H9 (cell line): ENCODE measurements at regions not wholly inside any gene's neighbourhood (a gene's known extent, or its start where the extent isn't known, plus 50 kb on each side); places are given as distances from the start of the nearest gene placed in this dataset.

Experiments
- DNase-seq: peaks from one replicate; pipeline ENCODE4 v3.0.0-alpha.2; 2017
- H2AFZ ChIP-seq: one replicate; pipeline ENCODE4 v1.6.1; 2013; ENCODE audit warnings: mild to moderate bottlenecking, low read length, control low read depth, moderate library complexity
- H2AK5ac ChIP-seq: 2 replicates; pipeline ENCODE4 v1.6.1; 2013; ENCODE audit warnings: low read length, control low read depth, mixed read lengths; ENCODE audit not compliant: insufficient read length
- H2BK120ac ChIP-seq: one replicate; pipeline ENCODE4 v1.6.1; 2013; ENCODE audit warnings: low read depth, mild to moderate bottlenecking, low read length, control low read depth, inconsistent platforms; ENCODE audit not compliant: poor library complexity, severe bottlenecking
- H2BK12ac ChIP-seq: 2 replicates; pipeline ENCODE4 v1.6.1; 2013; ENCODE audit warnings: low read length, control low read depth, mixed read lengths, low read depth; ENCODE audit not compliant: insufficient read length
- H2BK15ac ChIP-seq: 2 replicates; pipeline ENCODE4 v1.6.1; 2013; ENCODE audit warnings: low read depth, low read length, control low read depth
- H2BK20ac ChIP-seq: one replicate; pipeline ENCODE4 v1.6.1; 2013; ENCODE audit warnings: low read depth, mild to moderate bottlenecking, low read length, control low read depth, inconsistent platforms; ENCODE audit not compliant: poor library complexity, severe bottlenecking
- H2BK5ac ChIP-seq: 2 replicates; pipeline ENCODE4 v1.6.1; 2013; ENCODE audit warnings: low read length, control low read depth, mixed read lengths; ENCODE audit not compliant: insufficient read length
- H3K14ac ChIP-seq: 2 replicates; pipeline ENCODE4 v1.6.1; 2013; ENCODE audit warnings: low read length, control low read depth; ENCODE audit not compliant: insufficient read depth
- H3K18ac ChIP-seq: 2 replicates; pipeline ENCODE4 v1.6.1; 2013; ENCODE audit warnings: low read depth, mild to moderate bottlenecking, mixed read lengths, low read length, control low read depth; ENCODE audit not compliant: insufficient read length
- H3K23ac ChIP-seq: 2 replicates; pipeline ENCODE4 v1.6.1; 2013; ENCODE audit warnings: low read length, control low read depth, mixed read lengths, low read depth; ENCODE audit not compliant: insufficient read length
- H3K23me2 ChIP-seq: 2 replicates; pipeline ENCODE4 v1.6.1; 2013; ENCODE audit warnings: low read depth, mild to moderate bottlenecking, mixed read lengths, low read length, control low read depth; ENCODE audit not compliant: insufficient read length, poor library complexity, severe bottlenecking
- H3K27ac ChIP-seq: 2 replicates; pipeline ENCODE4 v1.5.1; 2013; ENCODE audit warnings: low read length, control low read depth, mixed read lengths, low read depth; ENCODE audit not compliant: insufficient read length
- H3K27me3 ChIP-seq: 2 replicates; pipeline ENCODE4 v1.6.1; 2013; ENCODE audit warnings: low read length, control low read depth, inconsistent platforms; ENCODE audit not compliant: insufficient read depth
- H3K4ac ChIP-seq: 2 replicates; pipeline ENCODE4 v1.6.1; 2013; ENCODE audit warnings: low read depth, mild to moderate bottlenecking, control low read depth, inconsistent platforms, low read length, moderate library complexity
- H3K4me1 ChIP-seq: 2 replicates; pipeline ENCODE4 v1.6.1; 2013; ENCODE audit warnings: low read length, control low read depth, inconsistent platforms; ENCODE audit not compliant: insufficient read depth
- H3K4me2 ChIP-seq: 2 replicates; pipeline ENCODE4 v1.6.1; 2013; ENCODE audit warnings: low read length, control low read depth, mixed read lengths; ENCODE audit not compliant: insufficient read length, insufficient read depth
- H3K56ac ChIP-seq: 2 replicates; pipeline ENCODE4 v1.6.1; 2013; ENCODE audit warnings: low read depth, mild to moderate bottlenecking, mixed read lengths, low read length, control low read depth; ENCODE audit not compliant: insufficient read length
- H3K79me1 ChIP-seq: 2 replicates; pipeline ENCODE4 v1.6.1; 2013; ENCODE audit warnings: low read depth, mild to moderate bottlenecking, moderate library complexity, low read length, control low read depth, inconsistent platforms; ENCODE audit not compliant: insufficient read depth, poor library complexity, severe bottlenecking
- H3K79me2 ChIP-seq: 2 replicates; pipeline ENCODE4 v1.6.1; 2013; ENCODE audit warnings: low read length, control low read depth, inconsistent platforms; ENCODE audit not compliant: insufficient read depth
- H3K9ac ChIP-seq: 2 replicates; pipeline ENCODE4 v1.6.1; 2013; ENCODE audit warnings: low read length, control low read depth, mixed read lengths; ENCODE audit not compliant: insufficient read length; ENCODE audit errors: extremely low read depth
- H3K9me3 ChIP-seq: one replicate; pipeline ENCODE4 v1.6.1; 2013; ENCODE audit warnings: low read depth, low read length, inconsistent platforms; ENCODE audit not compliant: control insufficient read depth
- H3T11ph ChIP-seq: one replicate; pipeline ENCODE4 v1.6.1; 2013; ENCODE audit warnings: mild to moderate bottlenecking, low read length, control low read depth, inconsistent platforms
- H4K20me1 ChIP-seq: one replicate; pipeline ENCODE4 v1.6.1; 2013; ENCODE audit not compliant: control insufficient read depth, insufficient read length, insufficient read depth
- H4K5ac ChIP-seq: 2 replicates; pipeline ENCODE4 v1.6.1; 2013; ENCODE audit warnings: low read depth, mild to moderate bottlenecking, mixed read lengths, low read length, control low read depth; ENCODE audit not compliant: insufficient read length
- H4K8ac ChIP-seq: replicated peaks from 2 replicates; pipeline ENCODE4 v1.6.1; 2013; ENCODE audit warnings: low read length, control low read depth, mixed read lengths, low read depth; ENCODE audit not compliant: insufficient read length
- H4K91ac ChIP-seq: 2 replicates; pipeline ENCODE4 v1.6.1; 2013; ENCODE audit warnings: low read depth, mild to moderate bottlenecking, moderate library complexity, mixed read lengths, low read length, control low read depth; ENCODE audit not compliant: insufficient read length
- H3K27ac Mint-ChIP-seq, 3 experiments: 2 replicates in 2 of 3; 3 replicates in 1 of 3; pipeline ENCODE4 v1.8.0; 2020 to 2021; ENCODE audit warnings: mixed read lengths in 3 of 3, mild to moderate bottlenecking in 1 of 3, moderate library complexity in 1 of 3
- H3K27me3 Mint-ChIP-seq: 2 replicates; pipeline ENCODE4 v1.8.0; 2021; ENCODE audit warnings: low read depth, mild to moderate bottlenecking, moderate library complexity, mixed read lengths
- H3K36me3 Mint-ChIP-seq, 3 experiments: 2 replicates in 2 of 3; 3 replicates in 1 of 3; pipeline ENCODE4 v1.8.0; 2020 to 2021; ENCODE audit warnings: low read depth in 3 of 3, mixed read lengths in 3 of 3; ENCODE audit not compliant: insufficient read depth in 1 of 3
- H3K4me1 Mint-ChIP-seq, 2 experiments: 2 replicates each; pipeline ENCODE4 v1.8.0; 2020; ENCODE audit warnings: mixed read lengths in 2 of 2
- H3K4me3 Mint-ChIP-seq, 2 experiments: 2 replicates in 1 of 2; 3 replicates in 1 of 2; pipeline ENCODE4 v1.8.0; 2020 to 2021; ENCODE audit warnings: mild to moderate bottlenecking in 2 of 2, mixed read lengths in 2 of 2, moderate library complexity in 1 of 2
- H3K9me3 Mint-ChIP-seq, 2 experiments: 2 replicates in 1 of 2; 3 replicates in 1 of 2; pipeline ENCODE4 v1.8.0; 2020; ENCODE audit warnings: mild to moderate bottlenecking in 2 of 2, mixed read lengths in 2 of 2, moderate library complexity in 1 of 2
- WGBS: extraction: QIAGEN DNeasy Blood & Tissue Kit; methylation state at CpG from one replicate; pipeline ENCODE4 v1.1.7; 2013; ENCODE audit warnings: missing lambda C conversion rate, low lambda C conversion rate, mixed read lengths; ENCODE audit not compliant: insufficient read length; ENCODE audit errors: extremely low coverage; 5-methylcytosine and 5-hydroxymethylcytosine counted together
- TF ChIP-seq, protein P1 (sequence below): fragments of 200-600 bp; sonication (generic); conservative IDR thresholded peaks from 3 replicates; pipeline ENCODE4 v1.8.0; 2021; ENCODE audit warnings: antibody characterized with exemption, mild to moderate bottlenecking

DNA sequence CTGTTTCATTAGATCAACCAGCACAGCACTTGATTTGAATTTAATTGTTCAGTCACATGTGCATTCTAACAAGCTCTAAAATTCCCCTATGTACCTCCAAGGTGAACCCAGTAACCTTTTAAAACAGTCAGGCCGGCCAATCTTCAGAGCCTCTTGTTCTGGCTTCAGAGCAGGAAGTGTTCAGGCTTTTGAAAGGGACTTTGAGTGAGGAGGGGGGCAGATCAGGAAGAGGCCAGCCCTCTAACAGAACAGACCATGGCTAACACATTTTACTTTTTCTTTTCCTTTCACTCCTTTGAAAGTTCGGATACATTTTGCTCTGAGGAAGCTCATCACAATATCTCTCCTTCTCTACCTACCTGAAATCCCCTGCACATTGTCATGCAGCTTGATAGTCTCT, 390.3 kb downstream of the TBC1D4 start:
- no peak overlapping the region for H4K5ac ChIP-seq
- H3K23ac ChIP-seq = no peak overlapping the region
- H3K23me2 ChIP-seq = no peaks in the 10 kb centered on the region
- H2AK5ac ChIP-seq = no peak overlapping the region
- TF ChIP-seq, protein P1, sequence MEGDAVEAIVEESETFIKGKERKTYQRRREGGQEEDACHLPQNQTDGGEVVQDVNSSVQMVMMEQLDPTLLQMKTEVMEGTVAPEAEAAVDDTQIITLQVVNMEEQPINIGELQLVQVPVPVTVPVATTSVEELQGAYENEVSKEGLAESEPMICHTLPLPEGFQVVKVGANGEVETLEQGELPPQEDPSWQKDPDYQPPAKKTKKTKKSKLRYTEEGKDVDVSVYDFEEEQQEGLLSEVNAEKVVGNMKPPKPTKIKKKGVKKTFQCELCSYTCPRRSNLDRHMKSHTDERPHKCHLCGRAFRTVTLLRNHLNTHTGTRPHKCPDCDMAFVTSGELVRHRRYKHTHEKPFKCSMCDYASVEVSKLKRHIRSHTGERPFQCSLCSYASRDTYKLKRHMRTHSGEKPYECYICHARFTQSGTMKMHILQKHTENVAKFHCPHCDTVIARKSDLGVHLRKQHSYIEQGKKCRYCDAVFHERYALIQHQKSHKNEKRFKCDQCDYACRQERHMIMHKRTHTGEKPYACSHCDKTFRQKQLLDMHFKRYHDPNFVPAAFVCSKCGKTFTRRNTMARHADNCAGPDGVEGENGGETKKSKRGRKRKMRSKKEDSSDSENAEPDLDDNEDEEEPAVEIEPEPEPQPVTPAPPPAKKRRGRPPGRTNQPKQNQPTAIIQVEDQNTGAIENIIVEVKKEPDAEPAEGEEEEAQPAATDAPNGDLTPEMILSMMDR = no peak
- no peak overlapping the region for H2BK120ac ChIP-seq
- no peak overlapping the region for H3K9ac ChIP-seq
- H3K79me2 ChIP-seq = no peaks in the 10 kb centered on the region
- no peak overlapping the region for H2BK20ac ChIP-seq
- H2BK5ac ChIP-seq = no peak overlapping the region
- no peak overlapping the region for H3T11ph ChIP-seq
- no peak overlapping the region for H2BK15ac ChIP-seq
- no peaks in the 10 kb centered on the region for H3K9me3 ChIP-seq
- H3K4me2 ChIP-seq = no peak overlapping the region
- no peaks in the 10 kb centered on the region for H4K20me1 ChIP-seq
- no peak overlapping the region for H3K27ac ChIP-seq
- Mint-ChIP-seq H3K4me1 (peaks cover 9% of the 10 kb centered on the region in 2 experiments), H3K9me3 (no peaks in the 10 kb centered on the region; a peak in 1 of 5 replicates), H3K27me3 (no peaks in the 10 kb centered on the region; the same call in 1 of the 2 replicates), H3K4me3 (no peak overlapping the region), H3K27ac (peak overlapping the region in 2 of 3 experiments; percentile 16 to 29; a peak in 3 of 7 replicates), H3K36me3 (no peaks in the 10 kb centered on the region)
- no peak overlapping the region for H4K91ac ChIP-seq
- no peaks in the 10 kb centered on the region for H3K79me1 ChIP-seq
- H3K56ac ChIP-seq = no peak overlapping the region
- H2BK12ac ChIP-seq = no peak overlapping the region
- H2AFZ ChIP-seq = no peak overlapping the region
- H3K14ac ChIP-seq = no peak overlapping the region
- H3K4ac ChIP-seq = no peak overlapping the region
- H3K27me3 ChIP-seq = no peaks in the 10 kb centered on the region
- no peaks in the 10 kb centered on the region; the same call in 1 of the 2 replicates for H3K4me1 ChIP-seq
- H4K8ac ChIP-seq = no peak overlapping the region
- DNase-seq = no peak
- H3K18ac ChIP-seq = no peak overlapping the region
- no CpG with 5 or more reads among the region's 2 CpGs for WGBS
